ENCODE measurements at regions not wholly inside any gene's neighbourhood (a gene's known extent, or its start where the extent isn't known, plus 50 kb on each side); places are given as distances from the start of the nearest gene placed in this dataset.

- DNase-seq = no peak
Measured at GRCh38 chr16:6494716-6495115, 837.9 kb upstream of the RBFOX1 start.

GRCh38 chr16:6493555-6493954 lies 839.1 kb upstream of the RBFOX1 start:
- DNase-seq = no peak

- no peak for DNase-seq
Measured at GRCh38 chr16:6492742-6493141, 839.9 kb upstream of the RBFOX1 start.

- DNase-seq = no peak
Measured at GRCh38 chr16:6484935-6485334, 847.7 kb upstream of the RBFOX1 start.

- no peak for DNase-seq
Measured at GRCh38 chr16:6484081-6484480, 848.6 kb upstream of the RBFOX1 start.

- DNase-seq = no peak
Measured at GRCh38 chr16:6483469-6484033, 849.1 kb upstream of the RBFOX1 start.

GRCh38 chr16:6482696-6483468 lies 849.8 kb upstream of the RBFOX1 start:
- no peak for DNase-seq

- no peak for DNase-seq
Measured at GRCh38 chr16:6481894-6482293, 850.8 kb upstream of the RBFOX1 start.

GRCh38 chr16:6453742-6454141 lies 878.9 kb upstream of the RBFOX1 start:
- DNase-seq = no peak

GRCh38 chr16:6447021-6447790 lies 885.4 kb upstream of the RBFOX1 start:
- no peak for DNase-seq

- no peak for DNase-seq
Measured at GRCh38 chr16:6446370-6446769, 886.3 kb upstream of the RBFOX1 start.

GRCh38 chr16:6439129-6439528 lies 893.5 kb upstream of the RBFOX1 start:
- DNase-seq = no peak

GRCh38 chr16:6428861-6429260 lies 903.8 kb upstream of the RBFOX1 start:
- DNase-seq = no peak

GRCh38 chr16:6427621-6428020 lies 905.0 kb upstream of the RBFOX1 start:
- DNase-seq = no peak

- DNase-seq = no peak
Measured at GRCh38 chr16:6407596-6407995, 925.0 kb upstream of the RBFOX1 start.

- no peak for DNase-seq
Measured at GRCh38 chr16:6406028-6406427, 926.6 kb upstream of the RBFOX1 start.

- DNase-seq = no peak
Measured at GRCh38 chr16:6382924-6383459, 949.7 kb upstream of the RBFOX1 start.

GRCh38 chr16:6381896-6382295 lies 950.7 kb upstream of the RBFOX1 start:
- no peak for DNase-seq

GRCh38 chr16:6377956-6378355 lies 954.7 kb upstream of the RBFOX1 start:
- no peak for DNase-seq

- no peak for DNase-seq
Measured at GRCh38 chr16:6375465-6376075, 957.1 kb upstream of the RBFOX1 start.

GRCh38 chr16:6374821-6375220 lies 957.8 kb upstream of the RBFOX1 start:
- no peak for DNase-seq

GRCh38 chr16:6364846-6365245 lies 967.8 kb upstream of the RBFOX1 start:
- no peak for DNase-seq

Measured in inflammatory macrophage (primary cell).